ENCODE measurements at regions not wholly inside any gene's neighbourhood (a gene's known extent, or its start where the extent isn't known, plus 50 kb on each side); places are given as distances from the start of the nearest gene placed in this dataset.

DNA sequence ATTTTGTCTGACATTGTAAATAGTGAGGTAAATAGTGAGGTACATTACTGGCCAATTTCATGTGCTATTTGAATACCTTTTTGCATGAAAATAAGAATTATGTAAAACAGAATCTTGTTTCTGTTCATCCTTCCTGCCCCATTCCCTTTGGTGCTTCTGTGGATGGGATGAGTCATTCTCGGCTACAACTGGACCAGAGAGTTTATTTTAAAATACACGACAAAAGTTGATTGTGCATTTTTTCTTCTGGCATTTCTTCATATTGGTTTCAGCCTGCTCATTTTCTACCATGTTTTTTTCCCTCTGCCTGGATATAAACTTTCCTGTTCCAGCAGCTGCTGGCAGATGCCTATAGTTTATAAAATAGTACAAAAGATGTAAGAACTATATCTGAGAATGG, 107.5 kb downstream of the CYSLTR2 start:
- TF ChIP-seq, protein P1, sequence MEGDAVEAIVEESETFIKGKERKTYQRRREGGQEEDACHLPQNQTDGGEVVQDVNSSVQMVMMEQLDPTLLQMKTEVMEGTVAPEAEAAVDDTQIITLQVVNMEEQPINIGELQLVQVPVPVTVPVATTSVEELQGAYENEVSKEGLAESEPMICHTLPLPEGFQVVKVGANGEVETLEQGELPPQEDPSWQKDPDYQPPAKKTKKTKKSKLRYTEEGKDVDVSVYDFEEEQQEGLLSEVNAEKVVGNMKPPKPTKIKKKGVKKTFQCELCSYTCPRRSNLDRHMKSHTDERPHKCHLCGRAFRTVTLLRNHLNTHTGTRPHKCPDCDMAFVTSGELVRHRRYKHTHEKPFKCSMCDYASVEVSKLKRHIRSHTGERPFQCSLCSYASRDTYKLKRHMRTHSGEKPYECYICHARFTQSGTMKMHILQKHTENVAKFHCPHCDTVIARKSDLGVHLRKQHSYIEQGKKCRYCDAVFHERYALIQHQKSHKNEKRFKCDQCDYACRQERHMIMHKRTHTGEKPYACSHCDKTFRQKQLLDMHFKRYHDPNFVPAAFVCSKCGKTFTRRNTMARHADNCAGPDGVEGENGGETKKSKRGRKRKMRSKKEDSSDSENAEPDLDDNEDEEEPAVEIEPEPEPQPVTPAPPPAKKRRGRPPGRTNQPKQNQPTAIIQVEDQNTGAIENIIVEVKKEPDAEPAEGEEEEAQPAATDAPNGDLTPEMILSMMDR (IDR thresholded peaks at IDR 0.05) = no peak
- no peaks in the 10 kb centered on the region for H3K4me1 ChIP-seq
- ATAC-seq (no peak), DNase-seq (no peak)
- H3K27me3 ChIP-seq = no peaks in the 10 kb centered on the region
- H3K4me3 ChIP-seq = no peak overlapping the region
- no peak overlapping the region for H3K27ac ChIP-seq
- H3K9me3 ChIP-seq = peaks cover 9% of the 10 kb centered on the region
- no peaks in the 10 kb centered on the region for H3K36me3 ChIP-seq
- intact Hi-C loops (cut with DNase I) = no loop called here

DNA sequence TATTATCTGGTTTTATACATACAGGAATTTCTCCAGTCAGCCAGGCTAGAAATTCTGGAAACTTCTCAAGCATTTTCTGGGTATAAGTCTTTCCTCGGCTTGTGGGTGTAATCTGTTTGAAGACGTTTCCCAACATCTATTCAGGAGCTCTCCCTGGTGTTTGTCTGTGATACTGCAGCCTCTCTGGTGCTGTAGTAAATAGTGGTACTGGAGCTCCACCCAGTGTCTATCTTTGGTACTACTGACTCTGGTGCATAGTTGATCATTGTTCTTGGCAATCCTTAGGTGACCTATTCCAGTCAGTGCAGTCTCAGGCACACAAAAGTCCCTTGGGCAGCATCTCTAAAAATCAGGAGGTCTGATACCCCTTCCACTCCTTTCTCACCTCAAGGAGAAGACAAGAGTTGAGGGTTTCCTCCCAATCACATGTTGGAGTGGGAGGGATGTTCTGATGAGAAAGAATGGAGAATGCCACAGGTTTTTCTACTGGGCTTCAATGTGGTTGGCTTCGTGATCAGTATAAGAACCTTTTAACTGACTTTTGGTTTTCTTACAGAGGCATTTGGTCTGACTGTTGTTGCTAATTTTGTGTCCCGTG, 115.5 kb downstream of the CYSLTR2 start:
- no peak overlapping the region for H3K27ac ChIP-seq
- H3K4me3 ChIP-seq = no peak overlapping the region
- TF ChIP-seq, protein P1 (IDR thresholded peaks at IDR 0.05) = peak; percentile 99
- H3K9me3 ChIP-seq = peaks cover 9% of the 10 kb centered on the region
- intact Hi-C loops (cut with DNase I) = no loop called here
- H3K27me3 ChIP-seq = no peaks in the 10 kb centered on the region
- no peaks in the 10 kb centered on the region for H3K36me3 ChIP-seq
- H3K4me1 ChIP-seq = no peaks in the 10 kb centered on the region
- no peak for DNase-seq
- peak; percentile 100 for ATAC-seq

DNA sequence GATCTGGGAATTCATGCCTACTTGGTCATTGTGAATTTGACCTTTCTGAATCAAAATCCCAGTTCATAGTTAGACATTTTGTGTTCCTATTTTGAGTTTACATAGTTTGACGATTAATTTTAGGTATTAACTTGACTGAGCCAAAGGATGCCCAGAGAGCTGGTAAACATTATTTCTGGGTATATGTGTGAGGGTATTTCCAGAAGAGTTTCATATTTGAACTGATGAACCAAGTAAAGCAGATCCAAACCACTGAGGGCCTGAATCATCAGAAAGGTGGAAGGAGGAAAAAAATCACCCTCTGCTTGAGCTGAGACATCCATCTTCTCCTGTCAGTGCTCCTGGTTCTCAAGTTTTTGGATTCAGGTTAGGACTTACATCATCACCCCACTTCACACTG, 116.6 kb downstream of the CYSLTR2 start:
- no peak for ATAC-seq
- H3K27me3 ChIP-seq = no peaks in the 10 kb centered on the region
- intact Hi-C loops (cut with DNase I) = loop anchor here (5.0 kb wide), 1 partner anchor 178 kb away; no protein-coding TSS in a partner anchor
- no peak overlapping the region for H3K27ac ChIP-seq
- TF ChIP-seq, protein P1 (IDR thresholded peaks at IDR 0.05) = no peak
- no peaks in the 10 kb centered on the region for H3K4me1 ChIP-seq
- peaks cover 1% of the 10 kb centered on the region for H3K9me3 ChIP-seq
- DNase-seq = no peak
- no peak overlapping the region for H3K4me3 ChIP-seq
- H3K36me3 ChIP-seq = no peaks in the 10 kb centered on the region

DNA sequence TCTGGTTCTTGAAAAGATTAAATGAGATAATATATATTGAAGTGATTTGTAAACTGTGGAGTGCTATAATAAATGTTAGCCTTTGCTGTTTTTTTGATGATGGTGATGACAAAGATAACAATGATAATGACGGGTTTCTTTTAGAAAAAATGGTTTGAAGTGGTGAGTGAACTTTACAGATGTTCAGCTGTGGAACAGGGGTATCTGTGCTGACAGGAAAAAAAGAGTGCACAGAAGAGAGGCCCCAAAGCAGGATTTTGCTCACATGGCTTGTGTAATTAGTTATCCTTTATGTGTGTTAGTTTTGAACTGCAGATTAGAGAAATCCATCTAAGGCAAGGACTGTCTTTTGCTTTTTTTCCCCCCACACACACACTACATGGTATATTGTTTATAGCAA, 119.2 kb downstream of the CYSLTR2 start:
- Histone ChIP-seq H3K9me3 (no peaks in the 10 kb centered on the region), H3K4me1 (no peaks in the 10 kb centered on the region), H3K4me3 (no peak overlapping the region), H3K36me3 (no peaks in the 10 kb centered on the region), H3K27me3 (no peaks in the 10 kb centered on the region), H3K27ac (no peak overlapping the region)
- TF ChIP-seq, protein P1 (IDR thresholded peaks at IDR 0.05) = no peak
- ATAC-seq (no peak), DNase-seq (no peak)
- intact Hi-C loops (cut with DNase I) = loop anchor here (5.0 kb wide), 1 partner anchor 181 kb away; no protein-coding TSS in a partner anchor

DNA sequence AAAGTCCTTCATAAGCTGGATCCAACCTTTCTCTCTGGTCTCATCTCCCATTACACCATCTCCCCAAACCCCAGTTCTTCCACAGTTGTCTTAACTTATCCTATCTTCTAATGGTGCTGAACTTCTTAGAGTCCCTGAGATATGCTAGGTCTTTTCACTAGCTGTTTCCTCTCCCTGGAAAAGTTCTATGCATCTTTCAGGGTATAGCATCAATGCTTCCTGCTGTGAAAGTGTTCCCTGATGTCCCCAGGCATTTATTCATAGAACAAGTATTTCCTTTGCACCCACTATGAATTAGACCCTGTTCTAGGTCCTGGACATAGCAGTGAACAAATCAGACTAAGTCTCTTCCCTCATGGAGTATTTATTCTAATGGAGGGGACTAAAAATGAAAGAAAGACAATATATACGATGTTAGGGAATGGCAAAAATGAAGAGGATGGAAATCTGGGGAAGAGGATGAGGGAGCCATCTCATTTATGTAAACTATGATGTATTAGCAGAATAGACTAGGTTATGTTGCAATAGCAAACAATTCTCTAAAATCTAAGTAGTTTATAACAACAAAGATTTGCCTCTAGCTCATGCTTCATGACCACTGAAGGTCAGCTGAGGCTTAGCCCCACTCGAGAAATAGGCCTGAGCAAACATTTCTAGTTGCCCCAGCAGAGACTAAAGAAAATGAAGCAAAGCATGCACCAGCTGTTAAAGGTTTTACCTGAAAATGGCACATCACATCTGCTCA, 120.0 kb downstream of the CYSLTR2 start:
- intact Hi-C loops (cut with DNase I) = loop anchor here (5.0 kb wide), 1 partner anchor 181 kb away; no protein-coding TSS in a partner anchor
- DNase-seq = no peak
- ATAC-seq = no peak
- Histone ChIP-seq H3K36me3 (no peaks in the 10 kb centered on the region), H3K9me3 (no peaks in the 10 kb centered on the region), H3K4me1 (no peaks in the 10 kb centered on the region), H3K4me3 (no peak overlapping the region), H3K27me3 (no peaks in the 10 kb centered on the region), H3K27ac (no peak overlapping the region)
- TF ChIP-seq, protein P1 (IDR thresholded peaks at IDR 0.05) = no peak
